ENCODE measurements at regions not wholly inside any gene's neighbourhood (a gene's known extent, or its start where the extent isn't known, plus 50 kb on each side); places are given as distances from the start of the nearest gene placed in this dataset.
A peak's percentile ranks its signal among the peaks of the same experiment; 100 is the strongest.

DNA sequence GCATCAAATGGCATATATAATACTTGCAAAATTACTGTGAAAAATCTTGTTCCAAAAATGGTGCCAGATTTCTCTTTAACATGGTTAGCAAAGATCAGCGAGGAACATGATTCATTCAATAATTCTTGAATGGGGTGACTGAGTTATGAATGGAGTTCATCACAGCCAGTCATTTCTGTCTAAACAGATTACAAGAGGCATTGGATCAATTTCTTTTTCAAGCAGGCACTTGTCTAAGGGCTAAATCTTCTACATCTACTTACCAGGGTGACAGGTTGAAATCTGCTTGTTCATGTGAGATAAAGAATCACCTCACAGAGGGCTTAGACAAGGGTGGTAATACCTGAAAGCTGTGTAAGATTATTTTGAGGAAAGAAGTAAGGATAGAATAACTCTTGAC lies 247.7 kb downstream of the ATP23 start:
- no peak for DNase-seq (ENCODE audit: low read depth in 1 of 2, low spot score in 1 of 2)
- H3K4me3 ChIP-seq = no peak overlapping the region
- TF ChIP-seq, protein P1, sequence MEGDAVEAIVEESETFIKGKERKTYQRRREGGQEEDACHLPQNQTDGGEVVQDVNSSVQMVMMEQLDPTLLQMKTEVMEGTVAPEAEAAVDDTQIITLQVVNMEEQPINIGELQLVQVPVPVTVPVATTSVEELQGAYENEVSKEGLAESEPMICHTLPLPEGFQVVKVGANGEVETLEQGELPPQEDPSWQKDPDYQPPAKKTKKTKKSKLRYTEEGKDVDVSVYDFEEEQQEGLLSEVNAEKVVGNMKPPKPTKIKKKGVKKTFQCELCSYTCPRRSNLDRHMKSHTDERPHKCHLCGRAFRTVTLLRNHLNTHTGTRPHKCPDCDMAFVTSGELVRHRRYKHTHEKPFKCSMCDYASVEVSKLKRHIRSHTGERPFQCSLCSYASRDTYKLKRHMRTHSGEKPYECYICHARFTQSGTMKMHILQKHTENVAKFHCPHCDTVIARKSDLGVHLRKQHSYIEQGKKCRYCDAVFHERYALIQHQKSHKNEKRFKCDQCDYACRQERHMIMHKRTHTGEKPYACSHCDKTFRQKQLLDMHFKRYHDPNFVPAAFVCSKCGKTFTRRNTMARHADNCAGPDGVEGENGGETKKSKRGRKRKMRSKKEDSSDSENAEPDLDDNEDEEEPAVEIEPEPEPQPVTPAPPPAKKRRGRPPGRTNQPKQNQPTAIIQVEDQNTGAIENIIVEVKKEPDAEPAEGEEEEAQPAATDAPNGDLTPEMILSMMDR (IDR thresholded peaks at IDR 0.05; ENCODE audit: low read depth, low read length) = no peak

DNA sequence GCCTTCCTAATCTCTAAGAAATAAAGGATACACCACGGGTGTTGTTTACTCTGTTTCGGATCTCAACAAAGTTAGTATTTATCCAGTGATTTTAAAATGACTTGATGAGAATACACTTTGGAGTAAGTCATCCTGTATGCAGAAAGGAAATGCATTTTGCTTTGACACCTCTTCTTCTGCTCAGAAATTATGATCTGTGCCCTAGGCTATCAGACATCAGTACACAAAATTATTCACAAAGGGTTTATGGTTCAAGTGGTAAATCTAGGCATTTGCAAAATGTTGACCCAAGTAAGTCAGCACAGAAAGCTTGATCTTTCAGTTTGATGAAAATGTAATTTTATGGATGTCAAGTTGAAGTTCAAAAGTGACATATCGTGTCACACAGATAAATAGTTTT lies 248.5 kb downstream of the ATP23 start:
- Histone ChIP-seq H3K36me3 (no peaks in the 10 kb centered on the region), H3K27me3 (no peaks in the 10 kb centered on the region), H3K9me3 (ENCODE audit: low read depth) (no peaks in the 10 kb centered on the region), H3K4me3 (no peak overlapping the region), H3K4me1 (ENCODE audit: low read depth) (no peaks in the 10 kb centered on the region), H3K27ac (no peak overlapping the region)
- TF ChIP-seq, protein P1 (IDR thresholded peaks at IDR 0.05; ENCODE audit: low read depth, low read length) = no peak
- no peak for DNase-seq (ENCODE audit: low read depth in 1 of 2, low spot score in 1 of 2)

More for the DNA sequence above, 247.7 kb downstream of the ATP23 start:
- H3K36me3 ChIP-seq = no peaks in the 10 kb centered on the region
- H3K4me1 ChIP-seq (ENCODE audit: low read depth) = no peaks in the 10 kb centered on the region
- no peaks in the 10 kb centered on the region for H3K27me3 ChIP-seq
- H3K27ac ChIP-seq = no peak overlapping the region
- H3K9me3 ChIP-seq (ENCODE audit: low read depth) = no peaks in the 10 kb centered on the region

DNA sequence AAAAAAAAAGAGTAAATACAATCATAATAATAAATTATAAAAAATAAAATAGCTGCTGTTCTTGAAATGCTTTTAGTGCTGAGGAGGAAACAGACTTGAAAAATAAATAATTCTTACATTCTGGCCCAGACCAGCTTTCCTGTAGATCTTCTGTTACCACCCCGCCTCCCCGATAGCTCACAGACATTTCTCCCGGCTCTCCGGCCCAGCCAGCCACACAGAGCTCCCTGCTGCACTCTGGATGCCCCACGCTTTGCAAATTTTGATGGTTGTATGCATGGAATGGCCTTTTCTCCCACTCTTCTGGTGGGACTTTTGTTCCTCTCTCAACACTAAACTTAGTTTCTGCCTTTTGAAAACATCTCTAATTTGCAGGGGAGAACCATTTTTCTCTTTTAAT lies 249.3 kb downstream of the ATP23 start:
- no peaks in the 10 kb centered on the region for H3K4me1 ChIP-seq (ENCODE audit: low read depth)
- TF ChIP-seq, protein P1 (IDR thresholded peaks at IDR 0.05; ENCODE audit: low read depth, low read length) = no peak
- no peak for DNase-seq (ENCODE audit: low read depth in 1 of 2, low spot score in 1 of 2)
- no peak overlapping the region for H3K27ac ChIP-seq
- no peaks in the 10 kb centered on the region for H3K27me3 ChIP-seq
- no peak overlapping the region for H3K4me3 ChIP-seq
- no peaks in the 10 kb centered on the region for H3K36me3 ChIP-seq
- H3K9me3 ChIP-seq (ENCODE audit: low read depth) = no peaks in the 10 kb centered on the region

DNA sequence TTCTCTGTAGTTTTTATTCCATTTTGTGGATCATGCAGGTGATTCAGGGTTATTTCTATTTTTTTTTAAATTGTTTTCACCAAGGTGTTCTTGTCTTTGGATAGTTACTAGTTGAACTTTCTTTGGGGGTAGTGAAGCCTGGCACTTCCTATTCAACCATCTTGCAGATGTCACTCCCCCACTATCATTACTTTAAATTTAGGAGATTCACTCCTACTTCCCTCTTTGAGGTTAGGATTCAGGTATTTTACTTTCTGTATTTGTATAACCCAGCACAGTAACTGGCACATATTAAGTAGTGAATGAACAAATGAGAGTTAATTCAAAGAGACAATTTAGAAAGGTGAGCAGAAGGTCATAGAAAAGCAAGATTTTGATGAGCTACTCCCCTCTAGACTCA lies 255.6 kb downstream of the ATP23 start:
- no peaks in the 10 kb centered on the region for H3K36me3 ChIP-seq
- no peaks in the 10 kb centered on the region for H3K4me1 ChIP-seq (ENCODE audit: low read depth)
- H3K4me3 ChIP-seq = no peak overlapping the region
- no peaks in the 10 kb centered on the region for H3K9me3 ChIP-seq (ENCODE audit: low read depth)
- TF ChIP-seq, protein P1 (IDR thresholded peaks at IDR 0.05; ENCODE audit: low read depth, low read length) = no peak
- H3K27me3 ChIP-seq = no peaks in the 10 kb centered on the region
- DNase-seq (ENCODE audit: low read depth in 1 of 2, low spot score in 1 of 2) = no peak
- no peak overlapping the region for H3K27ac ChIP-seq

DNA sequence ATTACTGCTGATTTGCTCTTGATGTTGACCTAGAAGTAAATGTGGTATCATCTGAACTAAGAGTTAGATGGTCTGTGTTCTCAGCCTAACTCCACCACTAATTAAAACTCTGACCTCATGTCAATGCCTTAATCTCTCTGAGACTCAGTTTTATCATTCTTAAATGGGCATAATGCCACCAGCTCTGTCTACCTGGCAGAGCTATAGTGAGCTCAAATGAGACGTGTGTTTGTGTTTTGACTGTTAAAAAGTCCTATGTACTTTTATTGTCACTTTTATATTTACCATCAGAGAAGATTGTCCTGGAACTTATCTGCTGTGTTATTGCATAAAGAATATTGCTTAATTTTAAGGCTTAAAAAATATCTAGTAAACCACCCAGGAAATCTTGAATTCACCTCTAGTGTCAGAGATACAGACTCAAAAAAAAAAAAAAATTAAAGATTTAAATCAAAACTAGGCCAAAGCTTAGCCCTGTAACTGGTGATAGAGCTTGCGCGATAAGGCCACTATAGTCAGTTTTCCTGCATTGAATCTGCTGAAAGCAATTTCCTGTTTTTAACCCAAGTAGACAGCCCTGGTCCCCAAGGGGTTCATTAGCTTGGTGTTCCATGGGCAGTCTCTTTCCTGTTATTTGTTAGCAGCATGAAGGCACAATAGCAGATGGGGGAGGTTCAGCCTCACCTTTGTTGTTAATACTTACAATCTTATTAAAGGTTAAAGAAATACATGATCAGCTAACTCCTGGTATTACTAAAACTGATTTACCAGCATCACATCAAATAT lies 261.8 kb downstream of the ATP23 start:
- DNase-seq (ENCODE audit: low read depth in 1 of 2, low spot score in 1 of 2) = peak in 1 of 2 donors; percentile 57
- TF ChIP-seq, protein P1 (IDR thresholded peaks at IDR 0.05; ENCODE audit: low read depth, low read length) = no peak
- H3K27ac ChIP-seq = no peak overlapping the region

More for the DNA sequence above, 261.8 kb downstream of the ATP23 start:
- H3K27me3 ChIP-seq = no peaks in the 10 kb centered on the region
- no peaks in the 10 kb centered on the region for H3K4me1 ChIP-seq (ENCODE audit: low read depth)
- no peak overlapping the region for H3K4me3 ChIP-seq
- no peaks in the 10 kb centered on the region for H3K36me3 ChIP-seq
- no peaks in the 10 kb centered on the region for H3K9me3 ChIP-seq (ENCODE audit: low read depth)

Measured in cardiac muscle cell (in vitro differentiated cells and primary cell).